AG09309 (cell line): ENCODE measurements at regions not wholly inside any gene's neighbourhood (a gene's known extent, or its start where the extent isn't known, plus 50 kb on each side); places are given as distances from the start of the nearest gene placed in this dataset.

Experiments
- DNase-seq: peaks from one replicate; pipeline ENCODE4 v3.0.0-alpha.2; 2010; ENCODE audit warnings: low read depth
- H3K4me3 ChIP-seq: 2 replicates; pipeline ENCODE4 v1.5.1; 2011; ENCODE audit warnings: mild to moderate bottlenecking, low read depth, low read length, moderate library complexity; ENCODE audit not compliant: control insufficient read depth
- CTCF ChIP-seq: IDR thresholded peaks from 2 replicates; pipeline ENCODE4 v1.5.1; 2011; ENCODE audit warnings: mild to moderate bottlenecking, low read depth, low read length, inconsistent platforms; ENCODE audit not compliant: insufficient read depth, control insufficient read depth; ENCODE audit errors: missing control alignments

GRCh38 chr3:13208706-13209633 is 135.7 kb upstream of the IQSEC1 start:
- H3K4me3 ChIP-seq, result no peak overlapping the region
- TF ChIP-seq CTCF, result no peak
- DNase-seq, result no peak

- no peak for TF ChIP-seq CTCF
- DNase-seq, result no peak
- H3K4me3 ChIP-seq, result no peak overlapping the region
Measured at GRCh38 chr3:13207975-13208705, 134.9 kb upstream of the IQSEC1 start.

- TF ChIP-seq CTCF, result no peak
- no peak overlapping the region for H3K4me3 ChIP-seq
- no peak for DNase-seq
Measured at GRCh38 chr3:13207578-13207922, 134.3 kb upstream of the IQSEC1 start.

GRCh38 chr3:13206799-13207577 is 133.8 kb upstream of the IQSEC1 start:
- TF ChIP-seq CTCF, result no peak
- no peak overlapping the region for H3K4me3 ChIP-seq
- no peak for DNase-seq

- no peak for TF ChIP-seq CTCF
- DNase-seq, result no peak
- no peak overlapping the region for H3K4me3 ChIP-seq
Measured at GRCh38 chr3:13205567-13206143, 132.4 kb upstream of the IQSEC1 start.

- TF ChIP-seq CTCF, result no peak
- no peak overlapping the region for H3K4me3 ChIP-seq
- DNase-seq, result no peak
Measured at GRCh38 chr3:13204177-13204581, 130.9 kb upstream of the IQSEC1 start.
